ENCODE measurements at regions not wholly inside any gene's neighbourhood (a gene's known extent, or its start where the extent isn't known, plus 50 kb on each side); places are given as distances from the start of the nearest gene placed in this dataset.

GRCh38 chr5:17719592-17719991 lies 85.3 kb downstream of the TAF11L14 start:
- Histone ChIP-seq H2BK120ac (replicated peaks; ENCODE audit: low read depth, low read length) (no peak overlapping the region), H3K9me3 (ENCODE audit: insufficient read depth in 2 of 2, low read depth in 1 of 2, low read length in 1 of 2) (no peaks in the 10 kb centered on the region), H3K4me2 (ENCODE audit: insufficient read depth in 1 of 2, low read depth in 2 of 2, low read length in 2 of 2) (no peak overlapping the region), H3K4ac (replicated peaks; ENCODE audit: insufficient read length, low read depth, low read length) (no peak overlapping the region), H2AK5ac (ENCODE audit: low read depth, low read length) (no peak overlapping the region), H4K5ac (ENCODE audit: insufficient read length, low read depth, low read length) (no peak overlapping the region), H2BK12ac (ENCODE audit: low read depth, low read length) (no peak overlapping the region), H2AFZ (ENCODE audit: low read length) (no peak overlapping the region; the same call in 1 of the 2 replicates), H4K8ac (ENCODE audit: extremely low read depth, insufficient read depth, low read length) (no peak overlapping the region), H3K18ac (ENCODE audit: extremely low read depth, low read length) (no peak overlapping the region), H3K23ac (ENCODE audit: insufficient read length) (no peak overlapping the region), H3K4me1 (replicated peaks in 1 of 4; ENCODE audit: control insufficient read depth in 3 of 4, insufficient read depth in 4 of 4, low read length in 3 of 4) (no peaks in the 10 kb centered on the region), H3K56ac (replicated peaks; ENCODE audit: insufficient read length, low read depth, low read length) (no peak overlapping the region), H3K27ac (ENCODE audit: low read depth, low read length) (no peak overlapping the region), H3K4me3 (ENCODE audit: extremely low read depth in 1 of 4, insufficient read depth in 2 of 4, low read depth in 3 of 4, low read length in 4 of 4) (no peak overlapping the region), H2BK5ac (ENCODE audit: low read depth, low read length) (no peak overlapping the region), H2BK20ac (ENCODE audit: low read length) (no peak overlapping the region), H4K91ac (replicated peaks; ENCODE audit: insufficient read length, low read length) (no peak overlapping the region), H3K14ac (ENCODE audit: insufficient read length) (no peak overlapping the region), H3K23me2 (ENCODE audit: low read depth, low read length) (no peaks in the 10 kb centered on the region), H2BK15ac (ENCODE audit: low read length) (no peak overlapping the region), H3K36me3 (ENCODE audit: control insufficient read depth in 2 of 4, insufficient read depth in 4 of 4, low read length in 3 of 4) (no peaks in the 10 kb centered on the region), H4K20me1 (replicated peaks in 1 of 2; ENCODE audit: control insufficient read depth in 1 of 2, insufficient read depth in 2 of 2, low read length in 2 of 2) (no peaks in the 10 kb centered on the region), H3K27me3 (replicated peaks in 1 of 4; ENCODE audit: control insufficient read depth in 3 of 4, extremely low read depth in 1 of 4, insufficient read depth in 3 of 4, low read length in 3 of 4) (no peaks in the 10 kb centered on the region), H3K79me2 (ENCODE audit: control insufficient read depth in 1 of 2, insufficient read depth in 2 of 2, low read length in 2 of 2) (no peaks in the 10 kb centered on the region), H3K79me1 (ENCODE audit: low read depth, low read length) (no peaks in the 10 kb centered on the region), H3K9ac (replicated peaks in 1 of 4; ENCODE audit: extremely low read depth in 1 of 4, low read depth in 3 of 4, low read length in 3 of 4) (no peak overlapping the region)
- DNase-seq (ENCODE audit: low read depth in 1 of 2, low spot score in 2 of 2): no peak
- ChIA-PET CTCF (ENCODE audit: partially characterized antibody) (no interaction called here), POLR2A (ENCODE audit: partially characterized antibody) (no interaction called here)
- 98% methylated on average over 9 of the region's 9 CpGs; no CpG with 5 or more reads in 1 of the 2 experiments for WGBS, 2 experiments (ENCODE audit: extremely low coverage in 1 of 2, insufficient coverage in 1 of 2, insufficient read length in 1 of 2, insufficient replicate concordance in 2 of 2, low coverage in 1 of 2, low lambda C conversion rate in 2 of 2, missing lambda C conversion rate in 1 of 2)
- FAIRE-seq: no peak
- TF ChIP-seq USF2 (IDR thresholded peaks at IDR 0.05; ENCODE audit: low read length) (no peak), ZNF274 (IDR thresholded peaks at IDR 0.05; ENCODE audit: borderline replicate concordance, extremely low read depth, low read length) (no peak), YY1 (IDR thresholded peaks at IDR 0.05; ENCODE audit: low read depth, low read length) (no peak), POLR2A (IDR thresholded peaks at IDR 0.05; ENCODE audit: control extremely low read depth in 1 of 2, low read depth in 2 of 2, low read length in 2 of 2) (no peak), CREB1 (IDR thresholded peaks at IDR 0.05) (no peak), ASH2L (IDR thresholded peaks at IDR 0.05; ENCODE audit: low read length) (no peak), RFX5 (IDR thresholded peaks at IDR 0.05; ENCODE audit: borderline replicate concordance, low read depth, low read length) (no peak), RBBP5 (IDR thresholded peaks at IDR 0.05; ENCODE audit: borderline replicate concordance, low read depth, low read length) (no peak), TAF1 (IDR thresholded peaks at IDR 0.05; ENCODE audit: low read depth, low read length) (no peak), KDM5A (IDR thresholded peaks at IDR 0.05; ENCODE audit: low read length) (no peak), E2F6 (IDR thresholded peaks at IDR 0.05) (no peak), KDM1A (IDR thresholded peaks at IDR 0.05; ENCODE audit: borderline replicate concordance, low read length) (no peak), BCL11A (IDR thresholded peaks at IDR 0.05; ENCODE audit: low read depth in 2 of 2, low read length in 2 of 2) (no peak), TBP (IDR thresholded peaks at IDR 0.05; ENCODE audit: low read depth, low read length) (no peak), SUZ12 (IDR thresholded peaks at IDR 0.05; ENCODE audit: low read length) (no peak), CHD1 (IDR thresholded peaks at IDR 0.05; ENCODE audit: low read depth, low read length) (no peak)

Measured in H1 (cell line).